ENCODE measurements at regions not wholly inside any gene's neighbourhood (a gene's known extent, or its start where the extent isn't known, plus 50 kb on each side); places are given as distances from the start of the nearest gene placed in this dataset.

DNA sequence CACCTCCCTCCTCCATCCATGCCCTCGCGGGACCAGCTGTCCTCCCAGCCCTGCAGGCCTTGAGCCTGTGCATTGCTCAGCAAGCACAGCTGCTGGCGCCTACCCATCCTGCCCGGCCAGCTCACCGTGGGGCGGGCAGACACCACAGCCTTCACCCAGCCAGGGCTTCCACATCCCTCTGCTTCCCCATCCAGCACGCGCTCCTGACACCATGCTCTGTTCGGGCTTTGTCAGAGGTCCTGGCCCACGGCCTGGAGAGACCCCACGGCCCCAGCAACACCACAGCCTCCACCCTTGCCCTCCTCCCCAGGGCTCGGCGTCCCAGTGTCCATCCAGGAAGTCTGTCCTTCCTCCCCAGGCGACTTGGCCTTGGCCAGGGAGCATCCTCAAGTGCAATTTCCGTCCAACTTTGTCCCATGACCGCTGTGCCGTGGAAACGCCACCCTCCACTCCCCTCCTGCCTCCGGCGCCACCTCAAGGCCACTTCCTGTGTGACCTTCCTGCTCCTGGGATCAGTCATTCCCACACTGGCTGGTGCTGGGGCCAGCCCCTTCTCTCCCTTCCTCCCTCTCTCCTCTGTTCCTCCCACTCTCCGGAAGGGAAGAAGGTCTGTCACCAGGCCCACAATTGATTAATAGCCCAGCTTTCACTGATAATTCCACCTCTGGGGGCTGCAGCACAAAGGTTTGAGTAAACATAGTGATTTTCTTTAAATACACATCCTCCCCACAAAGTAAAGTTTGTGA is 71.5 kb upstream of the SMNDC1 start (continued):
- TF ChIP-seq, protein P1, sequence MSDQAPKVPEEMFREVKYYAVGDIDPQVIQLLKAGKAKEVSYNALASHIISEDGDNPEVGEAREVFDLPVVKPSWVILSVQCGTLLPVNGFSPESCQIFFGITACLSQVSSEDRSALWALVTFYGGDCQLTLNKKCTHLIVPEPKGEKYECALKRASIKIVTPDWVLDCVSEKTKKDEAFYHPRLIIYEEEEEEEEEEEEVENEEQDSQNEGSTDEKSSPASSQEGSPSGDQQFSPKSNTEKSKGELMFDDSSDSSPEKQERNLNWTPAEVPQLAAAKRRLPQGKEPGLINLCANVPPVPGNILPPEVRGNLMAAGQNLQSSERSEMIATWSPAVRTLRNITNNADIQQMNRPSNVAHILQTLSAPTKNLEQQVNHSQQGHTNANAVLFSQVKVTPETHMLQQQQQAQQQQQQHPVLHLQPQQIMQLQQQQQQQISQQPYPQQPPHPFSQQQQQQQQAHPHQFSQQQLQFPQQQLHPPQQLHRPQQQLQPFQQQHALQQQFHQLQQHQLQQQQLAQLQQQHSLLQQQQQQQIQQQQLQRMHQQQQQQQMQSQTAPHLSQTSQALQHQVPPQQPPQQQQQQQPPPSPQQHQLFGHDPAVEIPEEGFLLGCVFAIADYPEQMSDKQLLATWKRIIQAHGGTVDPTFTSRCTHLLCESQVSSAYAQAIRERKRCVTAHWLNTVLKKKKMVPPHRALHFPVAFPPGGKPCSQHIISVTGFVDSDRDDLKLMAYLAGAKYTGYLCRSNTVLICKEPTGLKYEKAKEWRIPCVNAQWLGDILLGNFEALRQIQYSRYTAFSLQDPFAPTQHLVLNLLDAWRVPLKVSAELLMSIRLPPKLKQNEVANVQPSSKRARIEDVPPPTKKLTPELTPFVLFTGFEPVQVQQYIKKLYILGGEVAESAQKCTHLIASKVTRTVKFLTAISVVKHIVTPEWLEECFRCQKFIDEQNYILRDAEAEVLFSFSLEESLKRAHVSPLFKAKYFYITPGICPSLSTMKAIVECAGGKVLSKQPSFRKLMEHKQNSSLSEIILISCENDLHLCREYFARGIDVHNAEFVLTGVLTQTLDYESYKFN (CRISPR knock-in tag; conservative IDR thresholded peaks at IDR 0.05) = peak; percentile 56
- TF ChIP-seq ZNF768 (CRISPR knock-in tag; IDR thresholded peaks at IDR 0.05) = peak; percentile 41; the same call in 1 of the 2 replicates
- no peak for TF ChIP-seq FOXP1 (IDR thresholded peaks at IDR 0.05)
- TF ChIP-seq FOXP1 (CRISPR knock-in tag; IDR thresholded peaks at IDR 0.05) = 0 out of 2 replicates have a peak, but pooled peaks have one; percentile 13
- 0 out of 2 replicates have a peak, but pooled peaks have one; percentile 25 for TF ChIP-seq ZNF335 (CRISPR knock-in tag; IDR thresholded peaks at IDR 0.05)
- TF ChIP-seq ZSCAN21 (CRISPR knock-in tag; IDR thresholded peaks at IDR 0.05; ENCODE audit: borderline replicate concordance) = 0 out of 2 replicates have a peak, but pooled peaks have one; percentile 20
- 0 out of 2 replicates have a peak, but pooled peaks have one; percentile 29 for TF ChIP-seq AHDC1 (CRISPR knock-in tag; IDR thresholded peaks at IDR 0.05; ENCODE audit: borderline replicate concordance)
- TF ChIP-seq NAIF1 (CRISPR knock-in tag; IDR thresholded peaks at IDR 0.05; ENCODE audit: borderline replicate concordance) = no peak
- TF ChIP-seq, protein P2, sequence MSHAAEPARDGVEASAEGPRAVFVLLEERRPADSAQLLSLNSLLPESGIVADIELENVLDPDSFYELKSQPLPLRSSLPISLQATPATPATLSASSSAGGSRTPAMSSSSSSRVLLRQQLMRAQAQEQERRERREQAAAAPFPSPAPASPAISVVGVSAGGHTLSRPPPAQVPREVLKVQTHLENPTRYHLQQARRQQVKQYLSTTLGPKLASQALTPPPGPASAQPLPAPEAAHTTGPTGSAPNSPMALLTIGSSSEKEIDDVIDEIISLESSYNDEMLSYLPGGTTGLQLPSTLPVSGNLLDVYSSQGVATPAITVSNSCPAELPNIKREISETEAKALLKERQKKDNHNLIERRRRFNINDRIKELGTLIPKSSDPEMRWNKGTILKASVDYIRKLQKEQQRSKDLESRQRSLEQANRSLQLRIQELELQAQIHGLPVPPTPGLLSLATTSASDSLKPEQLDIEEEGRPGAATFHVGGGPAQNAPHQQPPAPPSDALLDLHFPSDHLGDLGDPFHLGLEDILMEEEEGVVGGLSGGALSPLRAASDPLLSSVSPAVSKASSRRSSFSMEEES (CRISPR knock-in tag; IDR thresholded peaks at IDR 0.05) = peak; percentile 74; the same call in 1 of the 2 replicates
- TF ChIP-seq, protein P3, sequence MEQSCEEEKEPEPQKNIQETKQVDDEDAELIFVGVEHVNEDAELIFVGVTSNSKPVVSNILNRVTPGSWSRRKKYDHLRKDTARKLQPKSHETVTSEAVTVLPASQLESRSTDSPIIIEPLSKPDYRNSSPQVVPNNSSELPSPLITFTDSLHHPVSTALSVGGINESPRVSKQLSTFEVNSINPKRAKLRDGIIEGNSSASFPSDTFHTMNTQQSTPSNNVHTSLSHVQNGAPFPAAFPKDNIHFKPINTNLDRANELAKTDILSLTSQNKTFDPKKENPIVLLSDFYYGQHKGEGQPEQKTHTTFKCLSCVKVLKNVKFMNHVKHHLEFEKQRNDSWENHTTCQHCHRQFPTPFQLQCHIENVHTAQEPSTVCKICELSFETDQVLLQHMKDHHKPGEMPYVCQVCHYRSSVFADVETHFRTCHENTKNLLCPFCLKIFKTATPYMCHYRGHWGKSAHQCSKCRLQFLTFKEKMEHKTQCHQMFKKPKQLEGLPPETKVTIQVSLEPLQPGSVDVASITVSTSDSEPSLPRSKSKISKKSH (CRISPR knock-in tag; IDR thresholded peaks at IDR 0.05; ENCODE audit: borderline replicate concordance) = no peak
- no peak for TF ChIP-seq JUNB (CRISPR knock-in tag; IDR thresholded peaks at IDR 0.05; ENCODE audit: borderline replicate concordance)
- no peak for TF ChIP-seq ZNF264 (CRISPR knock-in tag; IDR thresholded peaks at IDR 0.05)
- TF ChIP-seq ZNF24 (IDR thresholded peaks at IDR 0.05) = no peak
- peak; percentile 69; the same call in 1 of the 2 replicates for TF ChIP-seq ZNF263 (CRISPR knock-in tag; IDR thresholded peaks at IDR 0.05)
- peak; percentile 36; the same call in 1 of the 2 replicates for TF ChIP-seq NR2F6 (IDR thresholded peaks at IDR 0.05)
- TF ChIP-seq NR2F6 (CRISPR knock-in tag; IDR thresholded peaks at IDR 0.05) = no peak
- TF ChIP-seq MEF2D (CRISPR knock-in tag; IDR thresholded peaks at IDR 0.05) = 0 out of 2 replicates have a peak, but pooled peaks have one; percentile 34
- peak; percentile 37 for TF ChIP-seq SAP130 (CRISPR knock-in tag; IDR thresholded peaks at IDR 0.05; ENCODE audit: low read depth)
- 0 out of 2 replicates have a peak, but pooled peaks have one; percentile 24 for TF ChIP-seq POGZ (CRISPR knock-in tag; IDR thresholded peaks at IDR 0.05)

Measured in HepG2 (cell line).